H7 (cell line): ENCODE measurements at regions not wholly inside any gene's neighbourhood (a gene's known extent, or its start where the extent isn't known, plus 50 kb on each side); places are given as distances from the start of the nearest gene placed in this dataset.

Source experiments
- DNase-seq: peaks from one replicate; pipeline ENCODE4 v3.0.0; 2012
- H3K27me3 ChIP-seq: 2 replicates; pipeline ENCODE4 v1.6.0; 2011; ENCODE audit warnings: mild to moderate bottlenecking, low read length; ENCODE audit not compliant: control insufficient read depth, insufficient read depth
- H3K36me3 ChIP-seq: replicated peaks from 2 replicates; pipeline ENCODE4 v1.5.1; 2011; ENCODE audit warnings: low read length; ENCODE audit not compliant: control insufficient read depth, insufficient read depth
- H3K4me3 ChIP-seq: 2 replicates; pipeline ENCODE4 v1.5.1; 2011; ENCODE audit warnings: low read depth, mild to moderate bottlenecking, control low read depth, low read length, moderate library complexity; ENCODE audit not compliant: insufficient read depth

GRCh38 chr4:145427991-145428390, 53.7 kb upstream of the SMAD1 start:
- Histone ChIP-seq H3K36me3 (no peaks in the 10 kb centered on the region), H3K27me3 (no peaks in the 10 kb centered on the region), H3K4me3 (no peak overlapping the region)
- no peak for DNase-seq

GRCh38 chr4:145427221-145427620, 54.4 kb upstream of the SMAD1 start:
- Histone ChIP-seq H3K36me3 (no peaks in the 10 kb centered on the region), H3K27me3 (no peaks in the 10 kb centered on the region), H3K4me3 (no peak overlapping the region)
- no peak for DNase-seq

GRCh38 chr4:145423017-145423708, 58.5 kb upstream of the SMAD1 start:
- H3K4me3 ChIP-seq, result no peak overlapping the region
- H3K36me3 ChIP-seq, result no peaks in the 10 kb centered on the region
- no peaks in the 10 kb centered on the region for H3K27me3 ChIP-seq
- no peak for DNase-seq

GRCh38 chr4:145420595-145421214, 60.9 kb upstream of the SMAD1 start:
- Histone ChIP-seq H3K4me3 (no peak overlapping the region), H3K27me3 (no peaks in the 10 kb centered on the region), H3K36me3 (no peaks in the 10 kb centered on the region)
- no peak for DNase-seq

GRCh38 chr4:145418739-145419138, 62.9 kb upstream of the SMAD1 start:
- H3K36me3 ChIP-seq, result no peaks in the 10 kb centered on the region

GRCh38 chr4:145417348-145418130, 64.1 kb upstream of the SMAD1 start:
- no peaks in the 10 kb centered on the region for H3K36me3 ChIP-seq
- no peak overlapping the region for H3K4me3 ChIP-seq
- DNase-seq, result no peak
- no peaks in the 10 kb centered on the region for H3K27me3 ChIP-seq

More at GRCh38 chr4:145418739-145419138, 62.9 kb upstream of the SMAD1 start:
- no peak for DNase-seq
- Histone ChIP-seq H3K27me3 (no peaks in the 10 kb centered on the region), H3K4me3 (no peak overlapping the region)

- H3K4me3 ChIP-seq, result no peak overlapping the region
Measured at GRCh38 chr4:145414841-145415240, 66.8 kb upstream of the SMAD1 start.

GRCh38 chr4:145414226-145414625, 67.4 kb upstream of the SMAD1 start:
- Histone ChIP-seq H3K36me3 (no peaks in the 10 kb centered on the region), H3K4me3 (no peak overlapping the region), H3K27me3 (no peaks in the 10 kb centered on the region)
- no peak for DNase-seq

More at GRCh38 chr4:145414841-145415240, 66.8 kb upstream of the SMAD1 start:
- DNase-seq, result no peak
- Histone ChIP-seq H3K27me3 (no peaks in the 10 kb centered on the region), H3K36me3 (no peaks in the 10 kb centered on the region)

- Histone ChIP-seq H3K4me3 (no peak overlapping the region), H3K36me3 (no peaks in the 10 kb centered on the region), H3K27me3 (no peaks in the 10 kb centered on the region)
- DNase-seq, result no peak
Measured at GRCh38 chr4:145406970-145407369, 74.7 kb upstream of the SMAD1 start.

GRCh38 chr4:145404761-145405160, 76.9 kb upstream of the SMAD1 start:
- H3K27me3 ChIP-seq, result no peaks in the 10 kb centered on the region
- H3K4me3 ChIP-seq, result no peak overlapping the region
- no peaks in the 10 kb centered on the region for H3K36me3 ChIP-seq
- DNase-seq, result no peak

- no peaks in the 10 kb centered on the region for H3K36me3 ChIP-seq
- H3K4me3 ChIP-seq, result no peak overlapping the region
- no peak for DNase-seq
- no peaks in the 10 kb centered on the region for H3K27me3 ChIP-seq
Measured at GRCh38 chr4:145396581-145396980, 85.1 kb upstream of the SMAD1 start.

- Histone ChIP-seq H3K4me3 (no peak overlapping the region), H3K36me3 (no peaks in the 10 kb centered on the region), H3K27me3 (no peaks in the 10 kb centered on the region)
- DNase-seq, result no peak
Measured at GRCh38 chr4:145390571-145390970, 91.1 kb upstream of the SMAD1 start.

GRCh38 chr4:145389550-145389949, 92.1 kb upstream of the SMAD1 start:
- DNase-seq, result no peak
- H3K4me3 ChIP-seq, result no peak overlapping the region
- H3K27me3 ChIP-seq, result no peaks in the 10 kb centered on the region
- H3K36me3 ChIP-seq, result no peaks in the 10 kb centered on the region

- DNase-seq, result no peak
- H3K27me3 ChIP-seq, result no peaks in the 10 kb centered on the region
- no peak overlapping the region for H3K4me3 ChIP-seq
- H3K36me3 ChIP-seq, result no peaks in the 10 kb centered on the region
Measured at GRCh38 chr4:145388043-145388442, 93.6 kb upstream of the SMAD1 start.

- Histone ChIP-seq H3K4me3 (no peak overlapping the region), H3K36me3 (no peaks in the 10 kb centered on the region), H3K27me3 (no peaks in the 10 kb centered on the region)
- DNase-seq, result no peak
Measured at GRCh38 chr4:145387079-145387478, 94.6 kb upstream of the SMAD1 start.
